ENCODE measurements at regions not wholly inside any gene's neighbourhood (a gene's known extent, or its start where the extent isn't known, plus 50 kb on each side); places are given as distances from the start of the nearest gene placed in this dataset.
A peak's percentile ranks its signal among the peaks of the same experiment; 100 is the strongest.

- H3K27me3 ChIP-seq (ENCODE audit: control insufficient read depth, insufficient read depth, low read length, poor library complexity, severe bottlenecking): no peaks in the 10 kb centered on the region
- 100% methylated on average over 1 to 3 of the region's 3 CpGs for WGBS, 2 experiments
- H3K27ac ChIP-seq (ENCODE audit: insufficient read depth, low read depth, low read length, poor library complexity, severe bottlenecking): no peak overlapping the region
- peaks cover 3% of the 10 kb centered on the region for H3K4me1 ChIP-seq (ENCODE audit: control insufficient read depth, insufficient read depth, low read length)
- H3K36me3 ChIP-seq (ENCODE audit: control insufficient read depth, insufficient read depth, low read length): no peaks in the 10 kb centered on the region
- no peaks in the 10 kb centered on the region for H3K9me3 ChIP-seq (ENCODE audit: control insufficient read depth, low read length)
- H3K4me3 ChIP-seq (ENCODE audit: insufficient read depth, low read depth, low read length): no peak overlapping the region
Measured at GRCh38 chr21:16585896-16586295, 856.1 kb downstream of the USP25 start.

GRCh38 chr21:16587141-16587581 is 857.4 kb downstream of the USP25 start:
- Histone ChIP-seq H3K9me3 (ENCODE audit: control insufficient read depth, low read length) (no peaks in the 10 kb centered on the region), H3K4me3 (ENCODE audit: insufficient read depth, low read depth, low read length) (no peak overlapping the region), H3K27me3 (ENCODE audit: control insufficient read depth, insufficient read depth, low read length, poor library complexity, severe bottlenecking) (no peaks in the 10 kb centered on the region), H3K36me3 (ENCODE audit: control insufficient read depth, insufficient read depth, low read length) (no peaks in the 10 kb centered on the region), H3K4me1 (ENCODE audit: control insufficient read depth, insufficient read depth, low read length) (peaks cover 3% of the 10 kb centered on the region), H3K27ac (ENCODE audit: insufficient read depth, low read depth, low read length, poor library complexity, severe bottlenecking) (no peak overlapping the region)
- 79 to 83% methylated on average over 5 to 6 of the region's 6 CpGs for WGBS, 2 experiments

GRCh38 chr21:16587681-16588375 is 858.0 kb downstream of the USP25 start:
- Histone ChIP-seq H3K4me3 (ENCODE audit: insufficient read depth, low read depth, low read length) (peak overlapping the region; percentile 29), H3K27ac (ENCODE audit: insufficient read depth, low read depth, low read length, poor library complexity, severe bottlenecking) (no peak overlapping the region), H3K9me3 (ENCODE audit: control insufficient read depth, low read length) (no peaks in the 10 kb centered on the region), H3K36me3 (ENCODE audit: control insufficient read depth, insufficient read depth, low read length) (no peaks in the 10 kb centered on the region), H3K27me3 (ENCODE audit: control insufficient read depth, insufficient read depth, low read length, poor library complexity, severe bottlenecking) (no peaks in the 10 kb centered on the region), H3K4me1 (ENCODE audit: control insufficient read depth, insufficient read depth, low read length) (peaks cover 3% of the 10 kb centered on the region)
- 38 to 41% methylated on average over 7 of the region's 7 CpGs for WGBS, 2 experiments

GRCh38 chr21:16588433-16588860 is 858.7 kb downstream of the USP25 start:
- Histone ChIP-seq H3K27ac (ENCODE audit: insufficient read depth, low read depth, low read length, poor library complexity, severe bottlenecking) (no peak overlapping the region), H3K27me3 (ENCODE audit: control insufficient read depth, insufficient read depth, low read length, poor library complexity, severe bottlenecking) (no peaks in the 10 kb centered on the region), H3K36me3 (ENCODE audit: control insufficient read depth, insufficient read depth, low read length) (no peaks in the 10 kb centered on the region), H3K9me3 (ENCODE audit: control insufficient read depth, low read length) (no peaks in the 10 kb centered on the region), H3K4me1 (ENCODE audit: control insufficient read depth, insufficient read depth, low read length) (peaks cover 3% of the 10 kb centered on the region), H3K4me3 (ENCODE audit: insufficient read depth, low read depth, low read length) (peak overlapping the region; percentile 29)
- 8 to 12% methylated on average over 18 of the region's 18 CpGs for WGBS, 2 experiments

GRCh38 chr21:16589006-16589898 is 859.5 kb downstream of the USP25 start:
- Histone ChIP-seq H3K9me3 (ENCODE audit: control insufficient read depth, low read length) (no peaks in the 10 kb centered on the region), H3K27me3 (ENCODE audit: control insufficient read depth, insufficient read depth, low read length, poor library complexity, severe bottlenecking) (no peaks in the 10 kb centered on the region), H3K4me1 (ENCODE audit: control insufficient read depth, insufficient read depth, low read length) (peaks cover 3% of the 10 kb centered on the region), H3K36me3 (ENCODE audit: control insufficient read depth, insufficient read depth, low read length) (no peaks in the 10 kb centered on the region), H3K4me3 (ENCODE audit: insufficient read depth, low read depth, low read length) (peak overlapping the region; percentile 29), H3K27ac (ENCODE audit: insufficient read depth, low read depth, low read length, poor library complexity, severe bottlenecking) (no peak overlapping the region)
- WGBS, 2 experiments: 97 to 100% methylated on average over 7 of the region's 7 CpGs

- Histone ChIP-seq H3K4me1 (ENCODE audit: control insufficient read depth, insufficient read depth, low read length) (peaks cover 3% of the 10 kb centered on the region), H3K36me3 (ENCODE audit: control insufficient read depth, insufficient read depth, low read length) (no peaks in the 10 kb centered on the region), H3K27me3 (ENCODE audit: control insufficient read depth, insufficient read depth, low read length, poor library complexity, severe bottlenecking) (no peaks in the 10 kb centered on the region), H3K9me3 (ENCODE audit: control insufficient read depth, low read length) (no peaks in the 10 kb centered on the region), H3K4me3 (ENCODE audit: insufficient read depth, low read depth, low read length) (no peak overlapping the region), H3K27ac (ENCODE audit: insufficient read depth, low read depth, low read length, poor library complexity, severe bottlenecking) (no peak overlapping the region)
- 85 to 92% methylated on average over 5 of the region's 5 CpGs for WGBS, 2 experiments
Measured at GRCh38 chr21:16590186-16590585, 860.4 kb downstream of the USP25 start.

DNA sequence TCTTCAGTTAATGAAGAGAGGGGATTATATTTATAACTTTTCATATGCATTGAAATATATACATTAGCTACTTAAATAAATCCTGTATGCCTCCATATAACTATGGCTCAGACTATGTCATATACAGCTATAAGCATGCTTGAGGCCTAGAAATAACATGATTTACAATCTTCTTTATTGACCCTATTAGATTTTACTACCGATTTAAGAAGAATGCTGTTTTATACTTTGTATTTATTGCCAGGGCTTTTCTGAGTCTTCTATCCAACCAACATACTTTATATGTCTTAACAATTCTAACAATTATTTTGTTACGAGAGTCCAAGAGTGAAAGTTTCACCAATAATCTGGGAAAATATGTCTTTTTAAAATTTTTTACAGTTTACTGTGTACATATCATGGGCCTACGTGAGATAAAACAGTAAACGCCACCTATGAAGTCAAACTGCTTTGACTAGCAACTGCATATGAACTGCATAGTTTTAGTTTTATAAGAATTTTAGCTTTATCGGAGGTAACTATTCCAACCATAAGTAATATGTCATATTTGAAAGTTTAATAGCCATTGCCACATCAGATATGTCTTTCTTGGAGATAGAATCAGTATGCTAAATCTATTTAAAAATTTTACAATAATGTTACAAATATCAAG is 861.0 kb downstream of the USP25 start:
- H3K27ac ChIP-seq (ENCODE audit: insufficient read depth, low read depth, low read length, poor library complexity, severe bottlenecking): no peak overlapping the region
- no peaks in the 10 kb centered on the region for H3K36me3 ChIP-seq (ENCODE audit: control insufficient read depth, insufficient read depth, low read length)
- H3K4me3 ChIP-seq (ENCODE audit: insufficient read depth, low read depth, low read length): no peak overlapping the region
- H3K9me3 ChIP-seq (ENCODE audit: control insufficient read depth, low read length): no peaks in the 10 kb centered on the region
- H3K27me3 ChIP-seq (ENCODE audit: control insufficient read depth, insufficient read depth, low read length, poor library complexity, severe bottlenecking): no peaks in the 10 kb centered on the region
- 93 to 99% methylated on average over 2 to 4 of the region's 5 CpGs for WGBS, 2 experiments
- peaks cover 3% of the 10 kb centered on the region for H3K4me1 ChIP-seq (ENCODE audit: control insufficient read depth, insufficient read depth, low read length)

- Histone ChIP-seq H3K9me3 (ENCODE audit: control insufficient read depth, low read length) (no peaks in the 10 kb centered on the region), H3K4me1 (ENCODE audit: control insufficient read depth, insufficient read depth, low read length) (peaks cover 3% of the 10 kb centered on the region), H3K27ac (ENCODE audit: insufficient read depth, low read depth, low read length, poor library complexity, severe bottlenecking) (no peak overlapping the region), H3K4me3 (ENCODE audit: insufficient read depth, low read depth, low read length) (no peak overlapping the region), H3K36me3 (ENCODE audit: control insufficient read depth, insufficient read depth, low read length) (no peaks in the 10 kb centered on the region), H3K27me3 (ENCODE audit: control insufficient read depth, insufficient read depth, low read length, poor library complexity, severe bottlenecking) (no peaks in the 10 kb centered on the region)
- 83 to 85% methylated on average over 5 of the region's 5 CpGs for WGBS, 2 experiments
Measured at GRCh38 chr21:16592381-16592780, 862.6 kb downstream of the USP25 start.

GRCh38 chr21:16594191-16594590 is 864.4 kb downstream of the USP25 start:
- WGBS, 2 experiments: 100% methylated on average over 1 of the region's 1 CpG; no CpG with 5 or more reads in 1 of the 2 experiments
- Histone ChIP-seq H3K36me3 (ENCODE audit: control insufficient read depth, insufficient read depth, low read length) (no peaks in the 10 kb centered on the region), H3K4me1 (ENCODE audit: control insufficient read depth, insufficient read depth, low read length) (no peaks in the 10 kb centered on the region), H3K9me3 (ENCODE audit: control insufficient read depth, low read length) (no peaks in the 10 kb centered on the region), H3K27ac (ENCODE audit: insufficient read depth, low read depth, low read length, poor library complexity, severe bottlenecking) (no peak overlapping the region), H3K4me3 (ENCODE audit: insufficient read depth, low read depth, low read length) (no peak overlapping the region), H3K27me3 (ENCODE audit: control insufficient read depth, insufficient read depth, low read length, poor library complexity, severe bottlenecking) (no peaks in the 10 kb centered on the region)

- Histone ChIP-seq H3K36me3 (ENCODE audit: control insufficient read depth, insufficient read depth, low read length) (no peaks in the 10 kb centered on the region), H3K27me3 (ENCODE audit: control insufficient read depth, insufficient read depth, low read length, poor library complexity, severe bottlenecking) (no peaks in the 10 kb centered on the region), H3K27ac (ENCODE audit: insufficient read depth, low read depth, low read length, poor library complexity, severe bottlenecking) (no peak overlapping the region), H3K4me1 (ENCODE audit: control insufficient read depth, insufficient read depth, low read length) (no peaks in the 10 kb centered on the region), H3K9me3 (ENCODE audit: control insufficient read depth, low read length) (no peaks in the 10 kb centered on the region), H3K4me3 (ENCODE audit: insufficient read depth, low read depth, low read length) (no peak overlapping the region)
- WGBS, 2 experiments: 82 to 91% methylated on average over 2 to 3 of the region's 4 CpGs
Measured at GRCh38 chr21:16596369-16596768, 866.6 kb downstream of the USP25 start.

Measured in ectodermal cell (in vitro differentiated cells).